B cell (primary cell): ENCODE measurements at regions not wholly inside any gene's neighbourhood (a gene's known extent, or its start where the extent isn't known, plus 50 kb on each side); places are given as distances from the start of the nearest gene placed in this dataset.

Experiments used
- EZH2 ChIP-seq: IDR thresholded peaks from 2 replicates; pipeline ENCODE4 v1.6.1; 2012; ENCODE audit warnings: borderline replicate concordance, low read depth, mild to moderate bottlenecking, moderate library complexity, low read length; ENCODE audit not compliant: insufficient read depth, poor library complexity, severe bottlenecking
- TF ChIP-seq, protein P1 (sequence below): fragments of 200-600 bp; IDR thresholded peaks from one replicate; pipeline ENCODE4 v1.8.0; 2022; ENCODE audit warnings: antibody characterized with exemption, mild to moderate bottlenecking

DNA sequence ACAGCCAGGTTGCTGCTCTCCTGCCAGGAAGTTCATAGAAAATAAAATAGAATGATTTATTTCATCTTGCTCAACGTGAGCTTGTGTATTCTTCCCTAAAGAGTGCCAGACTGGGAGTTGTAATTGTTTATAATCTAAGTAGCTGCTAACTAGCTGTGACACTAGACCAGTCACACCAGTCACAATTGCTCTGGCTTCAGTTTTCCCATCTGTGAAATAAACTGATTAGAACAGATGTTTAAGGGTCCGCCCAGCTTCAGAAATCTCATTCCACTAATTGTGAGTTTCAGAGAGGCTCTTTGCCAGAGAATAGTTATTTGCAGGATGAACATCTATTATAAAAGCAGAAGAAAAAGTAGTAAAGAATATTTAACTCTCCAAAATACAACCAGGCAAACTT, 55.6 kb upstream of the ZDHHC17 start:
- TF ChIP-seq, protein P1, sequence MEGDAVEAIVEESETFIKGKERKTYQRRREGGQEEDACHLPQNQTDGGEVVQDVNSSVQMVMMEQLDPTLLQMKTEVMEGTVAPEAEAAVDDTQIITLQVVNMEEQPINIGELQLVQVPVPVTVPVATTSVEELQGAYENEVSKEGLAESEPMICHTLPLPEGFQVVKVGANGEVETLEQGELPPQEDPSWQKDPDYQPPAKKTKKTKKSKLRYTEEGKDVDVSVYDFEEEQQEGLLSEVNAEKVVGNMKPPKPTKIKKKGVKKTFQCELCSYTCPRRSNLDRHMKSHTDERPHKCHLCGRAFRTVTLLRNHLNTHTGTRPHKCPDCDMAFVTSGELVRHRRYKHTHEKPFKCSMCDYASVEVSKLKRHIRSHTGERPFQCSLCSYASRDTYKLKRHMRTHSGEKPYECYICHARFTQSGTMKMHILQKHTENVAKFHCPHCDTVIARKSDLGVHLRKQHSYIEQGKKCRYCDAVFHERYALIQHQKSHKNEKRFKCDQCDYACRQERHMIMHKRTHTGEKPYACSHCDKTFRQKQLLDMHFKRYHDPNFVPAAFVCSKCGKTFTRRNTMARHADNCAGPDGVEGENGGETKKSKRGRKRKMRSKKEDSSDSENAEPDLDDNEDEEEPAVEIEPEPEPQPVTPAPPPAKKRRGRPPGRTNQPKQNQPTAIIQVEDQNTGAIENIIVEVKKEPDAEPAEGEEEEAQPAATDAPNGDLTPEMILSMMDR, result no peak
- TF ChIP-seq EZH2, result no peak
